C4-2B (cell line): ENCODE measurements at regions not wholly inside any gene's neighbourhood (a gene's known extent, or its start where the extent isn't known, plus 50 kb on each side); places are given as distances from the start of the nearest gene placed in this dataset.

ENCODE experiments used
- ZFX ChIP-seq: fragments of 450-650 bp; IDR thresholded peaks from 2 replicates; pipeline ENCODE4 v1.6.1; 2017
- TF ChIP-seq, protein P1 (sequence below): fragments of 450-650 bp; conservative IDR thresholded peaks from 2 replicates; pipeline ENCODE4 v1.5.1; 2017; ENCODE audit warnings: mild to moderate bottlenecking

DNA sequence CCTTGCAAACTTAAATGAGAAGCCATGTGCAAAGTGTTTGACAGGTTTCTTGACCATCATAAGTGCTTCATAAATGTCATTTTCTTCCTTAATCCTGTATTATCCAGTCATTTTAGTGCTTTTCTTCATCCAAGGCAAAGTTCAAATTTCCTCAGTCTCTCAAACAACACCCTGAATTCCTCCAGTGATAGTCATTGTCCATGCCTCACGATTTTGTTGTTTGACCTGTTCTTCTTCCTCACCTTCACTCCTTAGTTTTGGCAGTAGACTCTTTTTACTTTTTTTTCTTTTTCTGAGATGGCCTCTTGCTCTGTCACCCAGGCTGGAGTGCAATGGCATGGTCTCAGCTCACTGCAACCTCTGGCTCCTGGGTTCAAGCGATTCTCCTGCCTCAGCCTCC, 1257.3 kb downstream of the FAM181B start:
- TF ChIP-seq, protein P1, sequence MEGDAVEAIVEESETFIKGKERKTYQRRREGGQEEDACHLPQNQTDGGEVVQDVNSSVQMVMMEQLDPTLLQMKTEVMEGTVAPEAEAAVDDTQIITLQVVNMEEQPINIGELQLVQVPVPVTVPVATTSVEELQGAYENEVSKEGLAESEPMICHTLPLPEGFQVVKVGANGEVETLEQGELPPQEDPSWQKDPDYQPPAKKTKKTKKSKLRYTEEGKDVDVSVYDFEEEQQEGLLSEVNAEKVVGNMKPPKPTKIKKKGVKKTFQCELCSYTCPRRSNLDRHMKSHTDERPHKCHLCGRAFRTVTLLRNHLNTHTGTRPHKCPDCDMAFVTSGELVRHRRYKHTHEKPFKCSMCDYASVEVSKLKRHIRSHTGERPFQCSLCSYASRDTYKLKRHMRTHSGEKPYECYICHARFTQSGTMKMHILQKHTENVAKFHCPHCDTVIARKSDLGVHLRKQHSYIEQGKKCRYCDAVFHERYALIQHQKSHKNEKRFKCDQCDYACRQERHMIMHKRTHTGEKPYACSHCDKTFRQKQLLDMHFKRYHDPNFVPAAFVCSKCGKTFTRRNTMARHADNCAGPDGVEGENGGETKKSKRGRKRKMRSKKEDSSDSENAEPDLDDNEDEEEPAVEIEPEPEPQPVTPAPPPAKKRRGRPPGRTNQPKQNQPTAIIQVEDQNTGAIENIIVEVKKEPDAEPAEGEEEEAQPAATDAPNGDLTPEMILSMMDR: no peak
- no peak for TF ChIP-seq ZFX
